Activated CD4-positive, alpha-beta T cell treated with anti-CD3 and anti-CD28 coated beads, Interleukin-2, Interleukin-6, amounts not matched to agents 100 ng/mL and 50 ng/mL, durations not matched to agents 16 hours and 8 hours (primary cell): ENCODE measurements at regions not wholly inside any gene's neighbourhood (a gene's known extent, or its start where the extent isn't known, plus 50 kb on each side); places are given as distances from the start of the nearest gene placed in this dataset.

Source experiments
- DNase-seq: peaks from one replicate; pipeline ENCODE4 v3.0.0-alpha.2; 2020

- no peak for DNase-seq
Measured at GRCh38 chr16:13402601-13403000, 501.2 kb downstream of the SHISA9 start.

- no peak for DNase-seq
Measured at GRCh38 chr16:13403326-13403725, 501.9 kb downstream of the SHISA9 start.

GRCh38 chr16:13414154-13414553 is 505.8 kb upstream of the ERCC4 start:
- no peak for DNase-seq

GRCh38 chr16:13419589-13419988 is 500.4 kb upstream of the ERCC4 start:
- DNase-seq = no peak

GRCh38 chr16:13421726-13422125 is 498.2 kb upstream of the ERCC4 start:
- no peak for DNase-seq

- DNase-seq = no peak
Measured at GRCh38 chr16:13425836-13426235, 494.1 kb upstream of the ERCC4 start.

GRCh38 chr16:13426269-13426668 is 493.7 kb upstream of the ERCC4 start:
- no peak for DNase-seq

GRCh38 chr16:13426736-13427135 is 493.2 kb upstream of the ERCC4 start:
- DNase-seq = no peak

GRCh38 chr16:13427943-13428342 is 492.0 kb upstream of the ERCC4 start:
- no peak for DNase-seq

- no peak for DNase-seq
Measured at GRCh38 chr16:13429416-13429815, 490.5 kb upstream of the ERCC4 start.

GRCh38 chr16:13435415-13435814 is 484.5 kb upstream of the ERCC4 start:
- no peak for DNase-seq

GRCh38 chr16:13435873-13436474 is 484.0 kb upstream of the ERCC4 start:
- DNase-seq = no peak

- DNase-seq = no peak
Measured at GRCh38 chr16:13436641-13437412, 483.1 kb upstream of the ERCC4 start.

GRCh38 chr16:13437413-13437795 is 482.6 kb upstream of the ERCC4 start:
- no peak for DNase-seq

- DNase-seq = no peak
Measured at GRCh38 chr16:13438064-13438463, 481.9 kb upstream of the ERCC4 start.

- no peak for DNase-seq
Measured at GRCh38 chr16:13439766-13440165, 480.2 kb upstream of the ERCC4 start.

- no peak for DNase-seq
Measured at GRCh38 chr16:13441675-13442074, 478.3 kb upstream of the ERCC4 start.

- DNase-seq = no peak
Measured at GRCh38 chr16:13448346-13448745, 471.6 kb upstream of the ERCC4 start.

GRCh38 chr16:13453325-13453724 is 466.6 kb upstream of the ERCC4 start:
- no peak for DNase-seq

- peak; percentile 33 for DNase-seq
Measured at GRCh38 chr16:13453938-13454553, 465.9 kb upstream of the ERCC4 start.

GRCh38 chr16:13463619-13464018 is 456.3 kb upstream of the ERCC4 start:
- no peak for DNase-seq

- DNase-seq = no peak
Measured at GRCh38 chr16:13471036-13471435, 448.9 kb upstream of the ERCC4 start.

- no peak for DNase-seq
Measured at GRCh38 chr16:13478991-13479390, 441.0 kb upstream of the ERCC4 start.

- DNase-seq = no peak
Measured at GRCh38 chr16:13479549-13479948, 440.4 kb upstream of the ERCC4 start.
